ENCODE measurements at regions not wholly inside any gene's neighbourhood (a gene's known extent, or its start where the extent isn't known, plus 50 kb on each side); places are given as distances from the start of the nearest gene placed in this dataset.

GRCh38 chr10:3224241-3224640 is 51.7 kb upstream of the PITRM1 start:
- TF ChIP-seq POLR2AphosphoS5 (IDR thresholded peaks at IDR 0.05; ENCODE audit: low read depth, low read length) (no peak), TAF1 (IDR thresholded peaks at IDR 0.05; ENCODE audit: borderline replicate concordance, insufficient read depth, low read length) (no peak), REST (IDR thresholded peaks at IDR 0.05; ENCODE audit: insufficient read depth in 1 of 2, low read depth in 2 of 2, low read length in 2 of 2) (no peak)
